Eye (tissue), 1 donor: ENCODE measurements at regions not wholly inside any gene's neighbourhood (a gene's known extent, or its start where the extent isn't known, plus 50 kb on each side); places are given as distances from the start of the nearest gene placed in this dataset.

Experiments used
- DNase-seq: peaks from one replicate; pipeline ENCODE4 v3.0.0-alpha.2; 2015

GRCh38 chr5:18811661-18812060 lies 1176.3 kb downstream of the CDH18 start:
- DNase-seq, result peak; percentile 5

GRCh38 chr5:18828351-18828750 lies 1159.6 kb downstream of the CDH18 start:
- no peak for DNase-seq

- DNase-seq, result no peak
Measured at GRCh38 chr5:18829539-18829938, 1158.5 kb downstream of the CDH18 start.

GRCh38 chr5:18850216-18850615 lies 1137.8 kb downstream of the CDH18 start:
- DNase-seq, result no peak

GRCh38 chr5:18872978-18873377 lies 1115.0 kb downstream of the CDH18 start:
- no peak for DNase-seq

- DNase-seq, result no peak
Measured at GRCh38 chr5:18876565-18876964, 1111.4 kb downstream of the CDH18 start.

GRCh38 chr5:18881615-18882014 lies 1106.4 kb downstream of the CDH18 start:
- no peak for DNase-seq

GRCh38 chr5:18882154-18882553 lies 1105.8 kb downstream of the CDH18 start:
- DNase-seq, result no peak

GRCh38 chr5:18888821-18889220 lies 1099.2 kb downstream of the CDH18 start:
- no peak for DNase-seq

DNA sequence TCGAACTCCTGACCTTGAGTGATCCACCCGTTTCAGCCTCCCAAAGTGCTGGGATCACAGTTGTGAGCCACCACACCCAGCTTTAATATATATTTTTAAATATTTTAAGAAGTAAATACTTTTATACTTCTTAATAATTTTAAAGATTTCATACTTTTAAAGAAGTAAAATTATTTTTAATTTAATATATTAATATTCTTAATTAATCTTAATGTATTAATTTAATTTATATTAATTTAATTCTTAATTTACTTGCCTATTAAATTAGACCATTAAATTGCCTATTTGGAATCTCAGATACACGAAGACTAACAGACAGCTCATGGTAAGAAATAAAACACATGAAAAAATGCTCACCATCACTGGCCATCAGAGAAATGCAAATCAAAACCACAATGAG lies 1087.4 kb downstream of the CDH18 start:
- no peak for DNase-seq

- DNase-seq, result no peak
Measured at GRCh38 chr5:18920966-18921365, 1067.0 kb downstream of the CDH18 start.

- DNase-seq, result peak; percentile 3
Measured at GRCh38 chr5:18932081-18932480, 1055.9 kb downstream of the CDH18 start.

DNA sequence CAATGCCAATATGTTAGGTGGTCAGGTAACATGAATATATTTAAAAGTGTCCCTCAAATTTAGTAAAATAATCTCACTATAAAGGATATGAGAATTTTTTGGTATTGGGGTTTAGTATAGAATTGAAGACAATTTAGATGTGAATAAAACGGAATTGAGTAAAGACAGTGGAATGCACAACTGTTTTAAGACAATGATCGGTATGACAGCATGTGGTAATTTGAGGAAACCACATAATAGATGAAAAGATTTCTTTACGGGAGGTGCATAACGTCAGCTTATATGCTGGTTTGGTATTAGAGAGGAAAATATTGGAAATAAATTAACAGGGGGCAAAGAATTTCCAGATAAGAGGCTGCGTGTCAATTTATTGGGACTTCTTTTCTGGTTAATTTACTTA lies 1043.2 kb downstream of the CDH18 start:
- no peak for DNase-seq

GRCh38 chr5:18954239-18954638 lies 1033.8 kb downstream of the CDH18 start:
- no peak for DNase-seq

- no peak for DNase-seq
Measured at GRCh38 chr5:18959535-18959934, 1028.5 kb downstream of the CDH18 start.

GRCh38 chr5:18961234-18961633 lies 1026.8 kb downstream of the CDH18 start:
- DNase-seq, result no peak

DNA sequence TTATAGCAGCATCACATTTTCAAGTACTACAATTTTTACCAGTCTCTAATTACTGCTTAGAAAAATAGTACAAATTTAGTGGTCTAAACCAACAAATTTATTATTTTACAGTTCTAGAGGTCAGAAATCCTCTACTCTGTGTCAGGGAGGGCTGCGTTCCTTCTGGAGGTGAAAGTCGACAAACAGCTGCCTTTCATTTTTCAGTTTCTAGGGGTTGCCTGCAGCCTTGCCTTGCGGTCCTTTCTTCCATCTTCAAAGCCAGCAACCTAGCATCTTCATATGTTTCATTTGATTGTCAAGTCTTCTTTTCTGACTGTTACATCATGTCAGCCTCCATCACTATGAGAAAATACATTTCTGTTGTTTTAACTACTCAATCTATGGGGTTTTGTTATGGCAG lies 1022.1 kb downstream of the CDH18 start:
- no peak for DNase-seq

DNA sequence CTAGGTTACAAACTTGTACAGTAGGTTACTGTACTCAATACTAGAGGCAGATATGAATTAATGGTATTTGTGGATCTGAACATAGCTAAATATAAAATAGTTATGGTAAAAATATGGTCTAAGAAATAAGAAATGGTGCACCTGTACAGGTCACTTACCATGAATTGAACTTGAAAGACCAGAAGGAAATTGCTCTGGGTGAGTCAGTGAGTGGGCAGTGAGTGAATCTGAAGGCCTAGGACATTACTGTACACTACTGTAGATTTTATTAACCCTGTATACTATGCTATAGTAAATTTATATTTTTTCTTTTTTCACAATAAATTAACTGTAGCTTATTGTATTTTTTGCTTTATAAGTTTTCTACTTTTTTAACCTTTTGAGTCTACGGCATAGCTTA lies 1020.4 kb downstream of the CDH18 start:
- no peak for DNase-seq

DNA sequence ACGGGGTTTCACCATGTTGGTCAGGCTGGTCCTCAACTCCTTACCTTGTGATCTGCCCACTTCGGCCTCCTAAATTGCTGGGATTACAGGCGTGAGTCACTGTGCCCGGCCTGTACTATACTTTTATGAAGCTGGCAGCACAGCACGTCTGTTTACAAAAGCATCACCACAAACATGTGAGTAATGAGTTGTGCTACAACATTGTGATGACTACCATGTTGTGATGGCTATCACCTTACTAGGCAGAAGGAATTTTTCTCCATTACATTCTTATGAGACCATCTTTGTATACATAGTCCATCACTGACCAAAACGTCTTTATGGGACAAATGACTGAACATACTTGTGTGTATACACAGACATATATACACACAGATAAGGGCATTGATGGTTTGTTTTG lies 1019.0 kb downstream of the CDH18 start:
- DNase-seq, result no peak

DNA sequence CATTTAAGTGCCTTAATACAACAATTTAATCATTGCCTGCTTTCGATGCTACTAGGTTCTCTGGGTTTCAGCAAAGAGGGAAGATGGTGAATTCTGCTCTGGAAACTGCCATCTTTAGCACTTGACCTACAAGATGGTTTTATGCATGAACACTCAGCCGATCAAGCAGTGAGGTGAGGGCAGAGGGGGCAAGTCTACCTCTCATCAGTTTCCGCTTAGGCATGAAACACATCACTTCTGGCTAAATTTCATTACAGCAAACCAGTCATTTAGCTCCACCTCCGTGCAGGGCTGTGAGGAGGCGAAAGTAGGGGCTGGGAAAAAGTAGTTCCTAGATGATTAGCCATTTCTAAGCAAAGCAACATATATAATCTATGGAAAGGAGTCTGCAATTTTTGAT lies 1018.0 kb downstream of the CDH18 start:
- DNase-seq, result no peak

DNA sequence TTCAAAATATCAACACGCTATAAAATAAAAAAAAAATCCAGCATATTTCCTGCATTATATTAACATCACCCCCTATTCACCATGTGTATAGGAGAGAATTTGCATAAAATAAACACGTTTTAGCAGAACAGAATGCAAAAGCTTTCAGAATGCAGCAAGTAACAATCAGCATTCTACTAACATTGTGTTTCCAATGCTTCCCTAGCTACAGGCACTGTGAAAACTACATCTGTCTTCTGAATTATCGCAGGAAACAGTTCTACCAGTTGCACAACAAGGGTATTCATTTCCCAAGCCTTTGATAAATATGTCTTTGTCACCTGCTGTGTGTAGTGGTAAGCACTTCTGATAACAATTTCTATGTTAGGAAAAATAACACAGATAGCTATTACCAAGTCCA lies 1015.8 kb downstream of the CDH18 start:
- no peak for DNase-seq

DNA sequence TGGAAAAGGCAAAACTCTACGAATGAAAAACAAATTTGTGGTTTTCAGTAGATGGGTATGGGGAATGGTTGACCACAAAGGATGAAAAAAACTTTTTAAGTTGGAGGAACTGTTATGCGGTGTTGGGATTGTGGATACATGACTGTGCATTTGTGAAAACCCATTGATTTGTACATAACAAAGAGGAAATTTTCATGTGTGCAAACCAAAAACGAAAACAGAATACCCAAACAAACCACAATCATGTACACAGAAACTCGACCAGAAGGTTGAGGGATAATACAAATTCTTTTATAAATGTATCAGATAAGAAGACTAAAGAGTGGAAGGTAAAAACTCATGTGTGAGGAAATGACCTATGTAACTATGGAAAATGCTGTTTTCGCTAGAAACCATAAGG lies 1012.4 kb downstream of the CDH18 start:
- DNase-seq, result no peak

- DNase-seq, result no peak
Measured at GRCh38 chr5:18977880-18978279, 1010.1 kb downstream of the CDH18 start.

DNA sequence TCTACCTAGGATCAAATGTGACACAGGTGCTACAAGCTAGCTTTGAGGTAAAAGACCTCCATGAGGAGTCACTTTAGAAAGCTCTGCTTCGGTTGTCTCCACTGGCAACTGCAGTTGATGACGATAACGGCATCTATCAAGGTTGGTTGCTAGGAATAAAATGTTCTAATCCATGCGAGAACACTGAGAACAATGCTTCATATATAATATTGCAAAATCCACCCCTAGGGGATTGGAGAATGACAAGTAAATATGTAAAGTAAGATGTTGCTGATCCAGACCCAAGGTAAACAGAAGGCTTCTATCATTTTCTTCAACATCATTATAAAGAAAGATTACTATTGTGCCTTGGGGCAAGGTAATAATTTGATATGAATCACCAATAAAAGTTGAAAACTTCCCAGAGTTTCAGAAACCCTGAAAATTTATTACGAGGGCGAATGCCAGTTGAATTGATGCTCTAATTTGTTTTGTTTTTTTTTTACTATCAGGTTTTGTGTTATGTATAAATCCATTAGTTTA lies 1003.4 kb downstream of the CDH18 start:
- no peak for DNase-seq

- DNase-seq, result peak; percentile 50
Measured at GRCh38 chr5:18985171-18985758, 1002.7 kb downstream of the CDH18 start.
